ENCODE measurements at regions not wholly inside any gene's neighbourhood (a gene's known extent, or its start where the extent isn't known, plus 50 kb on each side); places are given as distances from the start of the nearest gene placed in this dataset.

DNA sequence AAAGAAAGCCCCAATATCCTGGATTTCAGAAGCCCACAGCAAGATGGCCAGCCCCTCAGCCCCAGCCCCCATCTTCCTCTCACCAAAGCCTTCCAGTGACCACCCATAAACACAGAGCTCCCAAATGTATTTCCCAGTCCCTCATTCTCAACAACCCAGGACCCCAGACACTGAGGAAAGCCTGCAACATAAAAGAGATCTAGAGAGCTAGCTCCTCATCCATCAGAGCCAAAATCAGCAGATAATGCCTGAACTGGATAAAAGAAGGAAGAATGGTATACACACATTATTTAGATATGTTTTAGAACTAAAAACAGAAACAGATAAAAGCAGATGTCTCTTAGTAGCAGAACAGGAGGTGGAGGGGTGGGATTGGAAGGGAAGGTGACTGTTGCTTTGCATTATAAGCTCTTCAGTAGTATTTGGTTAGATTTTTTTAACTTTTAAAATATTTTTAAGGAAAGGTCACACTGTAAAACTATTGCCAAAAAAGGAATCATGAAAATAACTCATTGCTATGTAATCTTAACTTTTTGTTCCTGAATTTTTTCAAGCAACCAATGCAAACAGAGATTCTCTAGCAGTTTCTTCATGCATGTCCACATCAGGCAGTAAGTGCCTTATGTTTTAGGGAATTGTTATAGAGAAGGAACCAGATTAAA is 144.2 kb upstream of the PKDCC start:
- TF ChIP-seq POLR2A (IDR thresholded peaks at IDR 0.05; ENCODE audit: low read length) (no peak), NR3C1 (IDR thresholded peaks at IDR 0.05) (no peak), EP300 (IDR thresholded peaks at IDR 0.05) (no peak), ESRRA (IDR thresholded peaks at IDR 0.05; ENCODE audit: borderline replicate concordance, low read length) (no peak), CTCF (IDR thresholded peaks at IDR 0.05) (no peak), MAFK (IDR thresholded peaks at IDR 0.05; ENCODE audit: partially characterized antibody) (no peak), REST (IDR thresholded peaks at IDR 0.05) (no peak), FOSB (CRISPR knock-in tag; IDR thresholded peaks at IDR 0.05) (no peak)

Measured in A549 (cell line).